ENCODE measurements at regions not wholly inside any gene's neighbourhood (a gene's known extent, or its start where the extent isn't known, plus 50 kb on each side); places are given as distances from the start of the nearest gene placed in this dataset.

GRCh38 chr14:34251662-34252061 lies 210.4 kb downstream of the SPTSSA start:
- H4K91ac ChIP-seq (ENCODE audit: low read length): no peak overlapping the region
- H3K14ac ChIP-seq (ENCODE audit: low read length in 2 of 2): no peak overlapping the region
- H4K8ac ChIP-seq (ENCODE audit: low read length): no peak overlapping the region
- H2BK12ac ChIP-seq (ENCODE audit: low read length in 2 of 2): no peak overlapping the region
- H3K4me3 ChIP-seq (ENCODE audit: insufficient read depth in 1 of 2, low read depth in 1 of 2, low read length in 2 of 2): no peak overlapping the region
- no peak overlapping the region for H2BK15ac ChIP-seq (ENCODE audit: low read depth, poor library complexity, severe bottlenecking)
- no peak overlapping the region for H3K18ac ChIP-seq (ENCODE audit: low read depth in 1 of 2, low read length in 2 of 2)
- no peak overlapping the region for H3K9ac ChIP-seq (ENCODE audit: low read length)
- H3K27me3 ChIP-seq (ENCODE audit: control insufficient read depth in 1 of 2, insufficient read depth in 1 of 2, low read length in 2 of 2): peaks cover 0 to 4% of the 10 kb centered on the region in 2 experiments
- no peak overlapping the region for H3K27ac ChIP-seq (ENCODE audit: low read length, poor library complexity, severe bottlenecking)
- no peak overlapping the region for H2AFZ ChIP-seq (ENCODE audit: low read depth, low read length)
- no peak overlapping the region for H2BK120ac ChIP-seq (ENCODE audit: low read depth, low read length)
- H3K79me1 ChIP-seq (replicated peaks; ENCODE audit: low read length, poor library complexity, severe bottlenecking): no peaks in the 10 kb centered on the region
- no peaks in the 10 kb centered on the region for H3K36me3 ChIP-seq (ENCODE audit: control insufficient read depth in 1 of 2, insufficient read depth in 2 of 2, low read depth in 1 of 2, low read length in 2 of 2)
- DNase-seq: no peak
- H3K4me1 ChIP-seq (ENCODE audit: control insufficient read depth, insufficient read depth, low read depth, low read length): no peaks in the 10 kb centered on the region
- H2BK5ac ChIP-seq (ENCODE audit: low read depth, low read length, poor library complexity, severe bottlenecking): no peak overlapping the region
- H3K9me3 ChIP-seq (ENCODE audit: control insufficient read depth, low read length): no peaks in the 10 kb centered on the region
- no peak overlapping the region for H3K4ac ChIP-seq (ENCODE audit: low read depth in 1 of 2, low read length in 2 of 2)
- H3K23ac ChIP-seq (ENCODE audit: low read length in 2 of 2): no peak overlapping the region
- 71% methylated on average over 6 of the region's 6 CpGs for WGBS
- H3K4me2 ChIP-seq (ENCODE audit: low read length, poor library complexity, severe bottlenecking): no peak overlapping the region
- no peak overlapping the region for H2AK5ac ChIP-seq (ENCODE audit: low read length, severe bottlenecking)

- Histone ChIP-seq H3K36me3 (ENCODE audit: control insufficient read depth in 1 of 2, insufficient read depth in 2 of 2, low read depth in 1 of 2, low read length in 2 of 2) (no peaks in the 10 kb centered on the region), H3K4me1 (ENCODE audit: control insufficient read depth, insufficient read depth, low read depth, low read length) (no peaks in the 10 kb centered on the region), H2BK12ac (ENCODE audit: low read length in 2 of 2) (peak overlapping the region in 1 of 2 experiments; percentile 29), H3K9ac (ENCODE audit: low read length) (no peak overlapping the region), H3K79me1 (replicated peaks; ENCODE audit: low read length, poor library complexity, severe bottlenecking) (no peaks in the 10 kb centered on the region), H3K27ac (ENCODE audit: low read length, poor library complexity, severe bottlenecking) (no peak overlapping the region), H2BK120ac (ENCODE audit: low read depth, low read length) (no peak overlapping the region), H4K91ac (ENCODE audit: low read length) (no peak overlapping the region), H2BK5ac (ENCODE audit: low read depth, low read length, poor library complexity, severe bottlenecking) (no peak overlapping the region), H3K4me3 (ENCODE audit: insufficient read depth in 1 of 2, low read depth in 1 of 2, low read length in 2 of 2) (no peak overlapping the region), H3K14ac (ENCODE audit: low read length in 2 of 2) (no peak overlapping the region), H3K18ac (ENCODE audit: low read depth in 1 of 2, low read length in 2 of 2) (no peak overlapping the region), H2AK5ac (ENCODE audit: low read length, severe bottlenecking) (no peak overlapping the region), H3K23ac (ENCODE audit: low read length in 2 of 2) (no peak overlapping the region), H4K8ac (ENCODE audit: low read length) (no peak overlapping the region), H3K27me3 (ENCODE audit: control insufficient read depth in 1 of 2, insufficient read depth in 1 of 2, low read length in 2 of 2) (peaks cover 0 to 11% of the 10 kb centered on the region in 2 experiments), H2AFZ (ENCODE audit: low read depth, low read length) (no peak overlapping the region), H3K4ac (ENCODE audit: low read depth in 1 of 2, low read length in 2 of 2) (no peak overlapping the region), H3K4me2 (ENCODE audit: low read length, poor library complexity, severe bottlenecking) (no peak overlapping the region), H3K9me3 (ENCODE audit: control insufficient read depth, low read length) (no peaks in the 10 kb centered on the region), H2BK15ac (ENCODE audit: low read depth, poor library complexity, severe bottlenecking) (no peak overlapping the region)
- 88% methylated on average over 2 of the region's 4 CpGs for WGBS
- DNase-seq: no peak
Observed at GRCh38 chr14:34250959-34251358, 211.1 kb downstream of the SPTSSA start.

- H3K4me3 ChIP-seq (ENCODE audit: insufficient read depth in 1 of 2, low read depth in 1 of 2, low read length in 2 of 2): no peak overlapping the region
- no peak overlapping the region for H2AFZ ChIP-seq (ENCODE audit: low read depth, low read length)
- no peak overlapping the region for H3K4me2 ChIP-seq (ENCODE audit: low read length, poor library complexity, severe bottlenecking)
- H3K79me1 ChIP-seq (replicated peaks; ENCODE audit: low read length, poor library complexity, severe bottlenecking): no peaks in the 10 kb centered on the region
- no peak overlapping the region for H4K91ac ChIP-seq (ENCODE audit: low read length)
- H3K9me3 ChIP-seq (ENCODE audit: control insufficient read depth, low read length): no peaks in the 10 kb centered on the region
- no peak overlapping the region for H3K4ac ChIP-seq (ENCODE audit: low read depth in 1 of 2, low read length in 2 of 2)
- no peak overlapping the region for H3K9ac ChIP-seq (ENCODE audit: low read length)
- no peaks in the 10 kb centered on the region for H3K4me1 ChIP-seq (ENCODE audit: control insufficient read depth, insufficient read depth, low read depth, low read length)
- WGBS: 46% methylated on average over 1 of the region's 1 CpG
- no peak overlapping the region for H3K18ac ChIP-seq (ENCODE audit: low read depth in 1 of 2, low read length in 2 of 2)
- H4K8ac ChIP-seq (ENCODE audit: low read length): no peak overlapping the region
- no peaks in the 10 kb centered on the region for H3K36me3 ChIP-seq (ENCODE audit: control insufficient read depth in 1 of 2, insufficient read depth in 2 of 2, low read depth in 1 of 2, low read length in 2 of 2)
- no peak overlapping the region for H2BK12ac ChIP-seq (ENCODE audit: low read length in 2 of 2)
- H2AK5ac ChIP-seq (ENCODE audit: low read length, severe bottlenecking): no peak overlapping the region
- H2BK120ac ChIP-seq (ENCODE audit: low read depth, low read length): no peak overlapping the region
- H3K23ac ChIP-seq (ENCODE audit: low read length in 2 of 2): no peak overlapping the region
- DNase-seq: no peak
- no peak overlapping the region for H2BK5ac ChIP-seq (ENCODE audit: low read depth, low read length, poor library complexity, severe bottlenecking)
- no peak overlapping the region for H2BK15ac ChIP-seq (ENCODE audit: low read depth, poor library complexity, severe bottlenecking)
- no peak overlapping the region for H3K27ac ChIP-seq (ENCODE audit: low read length, poor library complexity, severe bottlenecking)
- peaks cover 0 to 30% of the 10 kb centered on the region in 2 experiments for H3K27me3 ChIP-seq (ENCODE audit: control insufficient read depth in 1 of 2, insufficient read depth in 1 of 2, low read length in 2 of 2)
- no peak overlapping the region for H3K14ac ChIP-seq (ENCODE audit: low read length in 2 of 2)
Observed at GRCh38 chr14:34247605-34248004, 214.4 kb downstream of the SPTSSA start.

- no peak overlapping the region for H2AK5ac ChIP-seq (ENCODE audit: low read length, severe bottlenecking)
- no peak overlapping the region for H2BK120ac ChIP-seq (ENCODE audit: low read depth, low read length)
- H3K36me3 ChIP-seq (ENCODE audit: control insufficient read depth in 1 of 2, insufficient read depth in 2 of 2, low read depth in 1 of 2, low read length in 2 of 2): no peaks in the 10 kb centered on the region
- H3K4me3 ChIP-seq (ENCODE audit: insufficient read depth in 1 of 2, low read depth in 1 of 2, low read length in 2 of 2): no peak overlapping the region
- H3K9me3 ChIP-seq (ENCODE audit: control insufficient read depth, low read length): no peaks in the 10 kb centered on the region
- H2BK12ac ChIP-seq (ENCODE audit: low read length in 2 of 2): no peak overlapping the region
- H3K79me1 ChIP-seq (replicated peaks; ENCODE audit: low read length, poor library complexity, severe bottlenecking): no peaks in the 10 kb centered on the region
- no peaks in the 10 kb centered on the region for H3K4me1 ChIP-seq (ENCODE audit: control insufficient read depth, insufficient read depth, low read depth, low read length)
- 84% methylated on average over 4 of the region's 4 CpGs for WGBS
- no peak overlapping the region for H3K14ac ChIP-seq (ENCODE audit: low read length in 2 of 2)
- H2AFZ ChIP-seq (ENCODE audit: low read depth, low read length): no peak overlapping the region
- H3K4me2 ChIP-seq (ENCODE audit: low read length, poor library complexity, severe bottlenecking): no peak overlapping the region
- H2BK5ac ChIP-seq (ENCODE audit: low read depth, low read length, poor library complexity, severe bottlenecking): no peak overlapping the region
- no peak overlapping the region for H3K4ac ChIP-seq (ENCODE audit: low read depth in 1 of 2, low read length in 2 of 2)
- no peak overlapping the region for H3K27ac ChIP-seq (ENCODE audit: low read length, poor library complexity, severe bottlenecking)
- no peak overlapping the region for H3K9ac ChIP-seq (ENCODE audit: low read length)
- H3K18ac ChIP-seq (ENCODE audit: low read depth in 1 of 2, low read length in 2 of 2): no peak overlapping the region
- peaks cover 5 to 43% of the 10 kb centered on the region in 2 experiments for H3K27me3 ChIP-seq (ENCODE audit: control insufficient read depth in 1 of 2, insufficient read depth in 1 of 2, low read length in 2 of 2)
- H3K23ac ChIP-seq (ENCODE audit: low read length in 2 of 2): no peak overlapping the region
- no peak overlapping the region for H2BK15ac ChIP-seq (ENCODE audit: low read depth, poor library complexity, severe bottlenecking)
- no peak for DNase-seq
- H4K91ac ChIP-seq (ENCODE audit: low read length): no peak overlapping the region
- H4K8ac ChIP-seq (ENCODE audit: low read length): no peak overlapping the region
Observed at GRCh38 chr14:34246206-34246605, 215.8 kb downstream of the SPTSSA start.

Measured in mesenchymal stem cell (in vitro differentiated cells and primary cell).